KMS-11 (cell line): ENCODE measurements at regions not wholly inside any gene's neighbourhood (a gene's known extent, or its start where the extent isn't known, plus 50 kb on each side); places are given as distances from the start of the nearest gene placed in this dataset.

ENCODE experiments used
- H2AFZ ChIP-seq: fragments of 200-600 bp; sonication (generic); 2 replicates; pipeline ENCODE4 v1.6.1; 2016; ENCODE audit warnings: antibody characterized with exemption, mixed run types, low read depth
- H3K27ac ChIP-seq: fragments of 200-600 bp; sonication (generic); 2 replicates; pipeline ENCODE4 v1.6.1; 2016; ENCODE audit warnings: mild to moderate bottlenecking, mixed run types
- H3K27me3 ChIP-seq: fragments of 200-600 bp; sonication (generic); 2 replicates; pipeline ENCODE4 v1.6.1; 2017; ENCODE audit warnings: mild to moderate bottlenecking, low read depth, mixed run types, moderate library complexity; ENCODE audit not compliant: insufficient read depth
- H3K36me3 ChIP-seq: fragments of 200-600 bp; sonication (generic); 2 replicates; pipeline ENCODE4 v1.6.1; 2017; ENCODE audit warnings: mild to moderate bottlenecking, mixed run types; ENCODE audit not compliant: insufficient read depth
- H3K4me1 ChIP-seq: fragments of 200-600 bp; sonication (generic); 2 replicates; pipeline ENCODE4 v1.6.1; 2016; ENCODE audit warnings: mild to moderate bottlenecking, low read depth, mixed run types; ENCODE audit not compliant: poor library complexity, severe bottlenecking
- H3K4me2 ChIP-seq: fragments of 200-600 bp; sonication (generic); 2 replicates; pipeline ENCODE4 v1.7.0; 2016; ENCODE audit warnings: mild to moderate bottlenecking, mixed run types
- H3K4me3 ChIP-seq: fragments of 200-600 bp; sonication (generic); IDR thresholded peaks from 2 replicates; pipeline ENCODE4 v1.6.1; 2017; ENCODE audit warnings: low read depth, low read length, mixed read lengths; ENCODE audit not compliant: insufficient read depth
- H3K79me2 ChIP-seq: fragments of 200-600 bp; sonication (generic); 2 replicates; pipeline ENCODE4 v1.6.1; 2016; ENCODE audit warnings: low read depth, mixed run types; ENCODE audit not compliant: insufficient read depth
- H3K9ac ChIP-seq: fragments of 200-600 bp; sonication (generic); 2 replicates; pipeline ENCODE4 v1.6.1; 2016; ENCODE audit warnings: mild to moderate bottlenecking, mixed run types
- H4K20me1 ChIP-seq: fragments of 200-600 bp; sonication (generic); 2 replicates; pipeline ENCODE4 v1.6.1; 2016; ENCODE audit warnings: mild to moderate bottlenecking, mixed run types; ENCODE audit not compliant: insufficient read depth
- TF ChIP-seq, protein P1 (sequence below): fragments of 200-600 bp; sonication (generic); conservative IDR thresholded peaks from 2 replicates; pipeline ENCODE4 v1.6.1; 2017; ENCODE audit warnings: low read depth, mild to moderate bottlenecking, antibody characterized with exemption, low read length, moderate library complexity, mixed read lengths

DNA sequence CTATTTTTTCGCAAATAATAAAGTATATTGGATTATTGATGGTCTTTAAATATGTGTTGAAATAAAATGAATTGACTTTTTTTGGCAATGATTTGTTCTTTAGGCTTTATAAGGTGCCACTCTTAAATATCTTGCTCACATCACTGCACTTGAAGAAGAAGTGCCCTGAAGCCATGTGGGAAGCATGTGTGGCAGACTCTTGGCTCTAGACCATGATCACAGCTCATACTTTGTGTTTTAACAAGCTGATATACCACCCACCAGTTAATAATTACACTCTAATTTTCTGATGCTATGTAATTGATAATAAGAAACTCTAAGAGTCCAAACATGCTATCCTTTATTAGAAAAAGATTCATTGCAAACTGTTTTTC lies 52.1 kb upstream of the TGFBR2 start:
- H3K4me3 ChIP-seq, result no peak overlapping the region
- no peaks in the 10 kb centered on the region for H3K36me3 ChIP-seq
- no peaks in the 10 kb centered on the region for H3K27me3 ChIP-seq
- H3K27ac ChIP-seq, result no peak overlapping the region
- H3K9ac ChIP-seq, result no peak overlapping the region
- TF ChIP-seq, protein P1, sequence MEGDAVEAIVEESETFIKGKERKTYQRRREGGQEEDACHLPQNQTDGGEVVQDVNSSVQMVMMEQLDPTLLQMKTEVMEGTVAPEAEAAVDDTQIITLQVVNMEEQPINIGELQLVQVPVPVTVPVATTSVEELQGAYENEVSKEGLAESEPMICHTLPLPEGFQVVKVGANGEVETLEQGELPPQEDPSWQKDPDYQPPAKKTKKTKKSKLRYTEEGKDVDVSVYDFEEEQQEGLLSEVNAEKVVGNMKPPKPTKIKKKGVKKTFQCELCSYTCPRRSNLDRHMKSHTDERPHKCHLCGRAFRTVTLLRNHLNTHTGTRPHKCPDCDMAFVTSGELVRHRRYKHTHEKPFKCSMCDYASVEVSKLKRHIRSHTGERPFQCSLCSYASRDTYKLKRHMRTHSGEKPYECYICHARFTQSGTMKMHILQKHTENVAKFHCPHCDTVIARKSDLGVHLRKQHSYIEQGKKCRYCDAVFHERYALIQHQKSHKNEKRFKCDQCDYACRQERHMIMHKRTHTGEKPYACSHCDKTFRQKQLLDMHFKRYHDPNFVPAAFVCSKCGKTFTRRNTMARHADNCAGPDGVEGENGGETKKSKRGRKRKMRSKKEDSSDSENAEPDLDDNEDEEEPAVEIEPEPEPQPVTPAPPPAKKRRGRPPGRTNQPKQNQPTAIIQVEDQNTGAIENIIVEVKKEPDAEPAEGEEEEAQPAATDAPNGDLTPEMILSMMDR, result no peak
- H2AFZ ChIP-seq, result no peak overlapping the region
- H3K4me1 ChIP-seq, result no peaks in the 10 kb centered on the region
- H4K20me1 ChIP-seq, result no peaks in the 10 kb centered on the region
- no peaks in the 10 kb centered on the region for H3K79me2 ChIP-seq
- H3K4me2 ChIP-seq, result no peak overlapping the region

DNA sequence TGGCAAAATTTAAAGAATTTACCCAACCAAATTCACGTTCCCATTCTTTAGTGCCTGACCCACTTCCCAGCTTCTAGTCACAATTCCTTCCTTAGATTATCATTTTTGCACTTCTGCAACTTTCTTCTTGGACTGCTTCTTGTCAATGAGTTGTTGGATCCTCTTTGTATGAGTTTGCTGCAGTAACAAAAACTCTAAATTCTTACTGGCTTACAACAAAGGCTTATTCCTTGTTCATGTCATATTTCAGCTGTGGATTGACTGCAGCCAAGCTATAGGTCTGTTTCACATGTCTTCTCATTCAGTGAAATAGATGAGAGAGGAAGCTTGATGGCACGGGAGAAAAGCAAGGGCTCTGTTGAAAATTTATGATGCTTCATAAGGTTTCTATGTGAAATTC lies 50.4 kb upstream of the TGFBR2 start:
- H2AFZ ChIP-seq, result no peak overlapping the region

More for the DNA sequence above, 50.4 kb upstream of the TGFBR2 start:
- no peak overlapping the region for H3K27ac ChIP-seq
- H4K20me1 ChIP-seq, result no peaks in the 10 kb centered on the region
- H3K4me3 ChIP-seq, result no peak overlapping the region
- no peak overlapping the region for H3K9ac ChIP-seq
- TF ChIP-seq, protein P1, result no peak
- H3K27me3 ChIP-seq, result no peaks in the 10 kb centered on the region
- H3K4me1 ChIP-seq, result no peaks in the 10 kb centered on the region
- no peaks in the 10 kb centered on the region for H3K79me2 ChIP-seq
- no peak overlapping the region for H3K4me2 ChIP-seq
- no peaks in the 10 kb centered on the region for H3K36me3 ChIP-seq
